Tibial nerve (tissue), 4 donors: ENCODE measurements at regions not wholly inside any gene's neighbourhood (a gene's known extent, or its start where the extent isn't known, plus 50 kb on each side); places are given as distances from the start of the nearest gene placed in this dataset.

Experiments
- EP300 ChIP-seq, 2 donors: sonication (generic); formaldehyde crosslinking; IDR thresholded peaks; one replicate each; pipeline ENCODE4 v1.6.1; 2017; ENCODE audit warnings: antibody characterized with exemption in 2 of 2, mild to moderate bottlenecking in 1 of 2
- TF ChIP-seq, protein P1 (sequence below), 5 experiments: fragments of 200-600 bp in 3 of 5; fragments of 450-650 bp in 2 of 5; sonication (generic) in 3 of 5; IDR thresholded peaks; one replicate each; pipeline ENCODE4 v1.5.1; 2016 to 2019; ENCODE audit warnings: antibody characterized with exemption in 5 of 5, mild to moderate bottlenecking in 3 of 5, moderate library complexity in 2 of 5

DNA sequence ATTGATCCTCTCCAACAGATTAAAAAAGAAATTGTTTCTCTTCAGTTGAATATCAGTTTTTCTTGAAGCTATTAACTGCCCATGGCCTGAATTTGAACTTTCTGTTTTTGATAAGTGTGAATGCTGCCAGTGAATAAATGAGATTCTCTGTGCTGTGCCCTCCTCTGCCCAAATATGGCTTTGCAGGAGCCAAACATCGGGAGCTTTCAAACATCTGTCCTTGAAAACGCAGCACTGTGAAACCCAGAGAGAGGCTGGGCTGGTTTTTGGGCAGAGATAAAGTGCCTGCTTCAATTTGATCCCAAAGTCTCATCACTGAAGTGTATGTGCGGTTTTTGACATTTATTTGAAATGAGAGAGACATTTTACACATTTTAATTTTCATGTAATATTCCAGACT, 268.3 kb upstream of the SHH start:
- no peak for TF ChIP-seq EP300 (IDR thresholded peaks at IDR 0.05)
- TF ChIP-seq, protein P1, sequence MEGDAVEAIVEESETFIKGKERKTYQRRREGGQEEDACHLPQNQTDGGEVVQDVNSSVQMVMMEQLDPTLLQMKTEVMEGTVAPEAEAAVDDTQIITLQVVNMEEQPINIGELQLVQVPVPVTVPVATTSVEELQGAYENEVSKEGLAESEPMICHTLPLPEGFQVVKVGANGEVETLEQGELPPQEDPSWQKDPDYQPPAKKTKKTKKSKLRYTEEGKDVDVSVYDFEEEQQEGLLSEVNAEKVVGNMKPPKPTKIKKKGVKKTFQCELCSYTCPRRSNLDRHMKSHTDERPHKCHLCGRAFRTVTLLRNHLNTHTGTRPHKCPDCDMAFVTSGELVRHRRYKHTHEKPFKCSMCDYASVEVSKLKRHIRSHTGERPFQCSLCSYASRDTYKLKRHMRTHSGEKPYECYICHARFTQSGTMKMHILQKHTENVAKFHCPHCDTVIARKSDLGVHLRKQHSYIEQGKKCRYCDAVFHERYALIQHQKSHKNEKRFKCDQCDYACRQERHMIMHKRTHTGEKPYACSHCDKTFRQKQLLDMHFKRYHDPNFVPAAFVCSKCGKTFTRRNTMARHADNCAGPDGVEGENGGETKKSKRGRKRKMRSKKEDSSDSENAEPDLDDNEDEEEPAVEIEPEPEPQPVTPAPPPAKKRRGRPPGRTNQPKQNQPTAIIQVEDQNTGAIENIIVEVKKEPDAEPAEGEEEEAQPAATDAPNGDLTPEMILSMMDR (IDR thresholded peaks at IDR 0.05), result no peak
